Astrocyte (in vitro differentiated cells and primary cell): ENCODE measurements at regions not wholly inside any gene's neighbourhood (a gene's known extent, or its start where the extent isn't known, plus 50 kb on each side); places are given as distances from the start of the nearest gene placed in this dataset.

Source experiments
- EZH2 ChIP-seq: IDR thresholded peaks from 2 replicates; pipeline ENCODE4 v1.6.1; 2012; ENCODE audit warnings: mild to moderate bottlenecking, low read length, inconsistent platforms; ENCODE audit not compliant: insufficient read depth
- TF ChIP-seq, protein P1 (sequence below): IDR thresholded peaks from 2 replicates; pipeline ENCODE4 v1.5.1; 2011; ENCODE audit warnings: low read depth, mild to moderate bottlenecking, inconsistent platforms, low read length, moderate library complexity; ENCODE audit not compliant: insufficient read depth

DNA sequence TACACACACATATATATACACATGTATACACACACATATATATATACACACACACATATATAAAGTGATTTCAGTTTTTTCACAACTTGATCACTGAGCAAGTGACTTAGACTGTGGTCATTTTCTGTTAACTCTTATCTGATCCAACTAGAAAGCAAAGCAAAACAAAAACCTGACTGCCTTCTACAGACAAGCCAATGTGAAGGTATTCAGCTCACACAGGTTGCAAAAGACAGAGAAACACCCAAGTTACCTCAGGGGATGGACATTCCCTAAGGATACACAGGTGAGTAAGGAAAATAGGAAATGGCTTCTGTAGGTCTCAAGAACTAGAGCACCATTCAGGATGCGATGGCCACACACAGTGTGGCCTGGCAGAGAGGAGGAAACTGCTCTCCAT, 58.4 kb upstream of the IER3 start:
- no peak for TF ChIP-seq EZH2
- TF ChIP-seq, protein P1, sequence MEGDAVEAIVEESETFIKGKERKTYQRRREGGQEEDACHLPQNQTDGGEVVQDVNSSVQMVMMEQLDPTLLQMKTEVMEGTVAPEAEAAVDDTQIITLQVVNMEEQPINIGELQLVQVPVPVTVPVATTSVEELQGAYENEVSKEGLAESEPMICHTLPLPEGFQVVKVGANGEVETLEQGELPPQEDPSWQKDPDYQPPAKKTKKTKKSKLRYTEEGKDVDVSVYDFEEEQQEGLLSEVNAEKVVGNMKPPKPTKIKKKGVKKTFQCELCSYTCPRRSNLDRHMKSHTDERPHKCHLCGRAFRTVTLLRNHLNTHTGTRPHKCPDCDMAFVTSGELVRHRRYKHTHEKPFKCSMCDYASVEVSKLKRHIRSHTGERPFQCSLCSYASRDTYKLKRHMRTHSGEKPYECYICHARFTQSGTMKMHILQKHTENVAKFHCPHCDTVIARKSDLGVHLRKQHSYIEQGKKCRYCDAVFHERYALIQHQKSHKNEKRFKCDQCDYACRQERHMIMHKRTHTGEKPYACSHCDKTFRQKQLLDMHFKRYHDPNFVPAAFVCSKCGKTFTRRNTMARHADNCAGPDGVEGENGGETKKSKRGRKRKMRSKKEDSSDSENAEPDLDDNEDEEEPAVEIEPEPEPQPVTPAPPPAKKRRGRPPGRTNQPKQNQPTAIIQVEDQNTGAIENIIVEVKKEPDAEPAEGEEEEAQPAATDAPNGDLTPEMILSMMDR, result no peak
